ENCODE measurements at regions not wholly inside any gene's neighbourhood (a gene's known extent, or its start where the extent isn't known, plus 50 kb on each side); places are given as distances from the start of the nearest gene placed in this dataset.

GRCh38 chr6:108760126-108761050, 87.8 kb upstream of the ARMC2 start:
- TF ChIP-seq CTCF (IDR thresholded peaks at IDR 0.05) (no peak), POLR2AphosphoS5 (IDR thresholded peaks at IDR 0.05) (no peak), POLR2A (IDR thresholded peaks at IDR 0.05) (no peak)
